WTC11 (cell line): ENCODE measurements at regions not wholly inside any gene's neighbourhood (a gene's known extent, or its start where the extent isn't known, plus 50 kb on each side); places are given as distances from the start of the nearest gene placed in this dataset.
A peak's percentile ranks its signal among the peaks of the same experiment; 100 is the strongest.

Experiments
- ATAC-seq: fragments of 200-7000 bp; cut with Tn5 transposase; 2 replicates; pipeline ENCODE4 v1.10.0; 2021; ENCODE audit warnings: mild to moderate bottlenecking, moderate library complexity
- CTCF ChIA-PET: fragments of 300-600 bp; sonication (Branson Sonifier 250); formaldehyde crosslinking; loops from one replicate; lab custom pipeline; 2021; ENCODE audit warnings: antibody characterized with exemption; lab: Charles Lee
- POLR2A ChIA-PET: fragments of 350-600 bp; sonication (Branson Sonifier 250); formaldehyde crosslinking; loops from one replicate; lab custom pipeline; 2021; ENCODE audit warnings: antibody characterized with exemption; lab: Charles Lee
- DNase-seq: peaks from one replicate; pipeline ENCODE4 v3.0.0; 2021; ENCODE audit warnings: low spot score
- H3K27ac Mint-ChIP-seq: 2 replicates; pipeline ENCODE4 v1.8.0; 2021; ENCODE audit warnings: mixed read lengths
- H3K27me3 Mint-ChIP-seq: 2 replicates; pipeline ENCODE4 v1.8.0; 2021; ENCODE audit warnings: low read depth, mild to moderate bottlenecking, moderate library complexity, mixed read lengths
- H3K36me3 Mint-ChIP-seq: 2 replicates; pipeline ENCODE4 v1.8.0; 2021; ENCODE audit warnings: mixed read lengths
- H3K4me1 Mint-ChIP-seq: 2 replicates; pipeline ENCODE4 v1.8.0; 2022; ENCODE audit warnings: mixed read lengths
- H3K4me3 Mint-ChIP-seq: 2 replicates; pipeline ENCODE4 v1.8.0; 2021; ENCODE audit warnings: mild to moderate bottlenecking, moderate library complexity, mixed read lengths
- H3K9me3 Mint-ChIP-seq: 2 replicates; pipeline ENCODE4 v1.8.0; 2021; ENCODE audit warnings: mixed read lengths
- ATF2 ChIP-seq: sonication (generic); formaldehyde crosslinking; IDR thresholded peaks from 2 replicates; pipeline ENCODE4 v1.8.1; 2022; ENCODE audit warnings: low read depth, missing genetic modification reagents, borderline replicate concordance
- ATF3 ChIP-seq: sonication (generic); formaldehyde crosslinking; conservative IDR thresholded peaks from 2 replicates; pipeline ENCODE4 v1.8.1; 2022; ENCODE audit warnings: mild to moderate bottlenecking, missing genetic modification reagents
- CDX4 ChIP-seq: fragments of 250-450 bp; sonication (Bioruptor Pico); IDR thresholded peaks from 2 replicates; pipeline ENCODE4 v1.9.0; 2021; ENCODE audit warnings: moderate library complexity, mild to moderate bottlenecking, inconsistent platforms, borderline replicate concordance
- CREM ChIP-seq: sonication (generic); formaldehyde crosslinking; IDR thresholded peaks from 2 replicates; pipeline ENCODE4 v1.8.1; 2022; ENCODE audit warnings: mild to moderate bottlenecking, missing genetic modification reagents, moderate library complexity
- E2F4 ChIP-seq: sonication (generic); formaldehyde crosslinking; IDR thresholded peaks from 2 replicates; pipeline ENCODE4 v1.8.1; 2022; ENCODE audit warnings: low read depth, mild to moderate bottlenecking, moderate library complexity, missing genetic modification reagents, borderline replicate concordance
- EMX1 ChIP-seq: fragments of 250-450 bp; sonication (Bioruptor Pico); IDR thresholded peaks from 2 replicates; pipeline ENCODE4 v1.8.0; 2021; ENCODE audit warnings: mild to moderate bottlenecking
- ESRRA ChIP-seq: sonication (generic); formaldehyde crosslinking; IDR thresholded peaks from 2 replicates; pipeline ENCODE4 v1.8.1; 2022; ENCODE audit warnings: mild to moderate bottlenecking, missing genetic modification reagents, borderline replicate concordance
- FOXP1 ChIP-seq: sonication (generic); formaldehyde crosslinking; IDR thresholded peaks from 2 replicates; pipeline ENCODE4 v1.8.0; 2022; ENCODE audit warnings: missing genetic modification reagents, mild to moderate bottlenecking, moderate library complexity, borderline replicate concordance
- GTF2I ChIP-seq: fragments of 250-450 bp; sonication (Bioruptor Pico); conservative IDR thresholded peaks from 2 replicates; pipeline ENCODE4 v1.4.0; 2021; ENCODE audit warnings: mild to moderate bottlenecking
- IRF1 ChIP-seq: sonication (generic); formaldehyde crosslinking; IDR thresholded peaks from 2 replicates; pipeline ENCODE4 v1.8.0; 2023; ENCODE audit warnings: missing genetic modification reagents
- MLX ChIP-seq: sonication (generic); formaldehyde crosslinking; IDR thresholded peaks from 2 replicates; pipeline ENCODE4 v1.8.1; 2023; ENCODE audit warnings: mild to moderate bottlenecking, missing genetic modification reagents, moderate library complexity
- MXD4 ChIP-seq: fragments of 250-450 bp; sonication (Bioruptor Pico); IDR thresholded peaks from 2 replicates; pipeline ENCODE4 v1.8.0; 2021; ENCODE audit warnings: mild to moderate bottlenecking, moderate library complexity, borderline replicate concordance
- MYBL2 ChIP-seq: sonication (generic); formaldehyde crosslinking; IDR thresholded peaks from 2 replicates; pipeline ENCODE4 v1.8.1; 2023; ENCODE audit warnings: mild to moderate bottlenecking, moderate library complexity, missing genetic modification reagents
- NFE2L1 ChIP-seq: sonication (generic); formaldehyde crosslinking; IDR thresholded peaks from 2 replicates; pipeline ENCODE4 v1.8.1; 2023; ENCODE audit warnings: missing genetic modification reagents
- NR2C2 ChIP-seq: sonication (generic); formaldehyde crosslinking; IDR thresholded peaks from 2 replicates; pipeline ENCODE4 v1.8.0; 2022; ENCODE audit warnings: mild to moderate bottlenecking, missing genetic modification reagents
- TEAD1 ChIP-seq: sonication (generic); formaldehyde crosslinking; IDR thresholded peaks from 2 replicates; pipeline ENCODE4 v1.8.0; 2022; ENCODE audit warnings: mild to moderate bottlenecking, missing genetic modification reagents
- ZNF396 ChIP-seq: fragments of 250-450 bp; sonication (Bioruptor Pico); IDR thresholded peaks from 2 replicates; pipeline ENCODE4 v1.8.0; 2021; ENCODE audit warnings: mild to moderate bottlenecking, moderate library complexity, borderline replicate concordance
- ZNF416 ChIP-seq: fragments of 250-450 bp; sonication (Bioruptor Pico); IDR thresholded peaks from 2 replicates; pipeline ENCODE4 v1.9.0; 2021; ENCODE audit warnings: mild to moderate bottlenecking, inconsistent platforms
- ZNF425 ChIP-seq: fragments of 250-450 bp; sonication (Bioruptor Pico); conservative IDR thresholded peaks from 2 replicates; pipeline ENCODE4 v1.9.0; 2021; ENCODE audit warnings: mild to moderate bottlenecking
- ZSCAN18 ChIP-seq: fragments of 250-450 bp; sonication (Bioruptor Pico); IDR thresholded peaks from 2 replicates; pipeline ENCODE4 v2.1.2; 2022; ENCODE audit warnings: mild to moderate bottlenecking, moderate library complexity

GRCh38 chr3:124635169-124635539 lies 95.1 kb upstream of the UMPS start (continued):
- TF ChIP-seq IRF1 (no peak), ATF2 (CRISPR knock-in tag) (no peak), GTF2I (CRISPR knock-in tag) (no peak)

- TF ChIP-seq CDX4 (CRISPR knock-in tag) (no peak), ZSCAN18 (CRISPR knock-in tag) (no peak), ZNF425 (CRISPR knock-in tag) (no peak), ZNF396 (CRISPR knock-in tag) (no peak)
- Mint-ChIP-seq H3K4me3 (no peak overlapping the region), H3K27me3 (no peaks in the 10 kb centered on the region), H3K36me3 (no peaks in the 10 kb centered on the region), H3K27ac (peak overlapping the region; percentile 21; the same call in 1 of the 2 replicates), H3K4me1 (peaks cover 69% of the 10 kb centered on the region), H3K9me3 (no peaks in the 10 kb centered on the region)
- DNase-seq (no peak), ATAC-seq (peak; percentile 38; the same call in 1 of the 2 replicates)
- ChIA-PET POLR2A (no interaction called here), CTCF (interaction anchor here (0.7 to 3.5 kb wide), 10 partner anchors 9 to 168 kb away, joined by 3 to 17 read pairs (median 4); no protein-coding TSS in a partner anchor)
Observed at GRCh38 chr3:124636101-124636862, 94.0 kb upstream of the UMPS start.

- Mint-ChIP-seq H3K27ac (no peak overlapping the region), H3K4me1 (peaks cover 69% of the 10 kb centered on the region), H3K9me3 (no peaks in the 10 kb centered on the region), H3K27me3 (no peaks in the 10 kb centered on the region), H3K4me3 (no peak overlapping the region), H3K36me3 (no peaks in the 10 kb centered on the region)
- peak; percentile 15 for ATAC-seq
- CTCF ChIA-PET = interaction anchor here (0.7 to 3.5 kb wide), 9 partner anchors 9 to 169 kb away, joined by 3 to 17 read pairs (median 5); no protein-coding TSS in a partner anchor
- POLR2A ChIA-PET = no interaction called here
- DNase-seq = no peak
- TF ChIP-seq MYBL2 (no peak), CREM (CRISPR knock-in tag) (no peak), NFE2L1 (no peak), ATF2 (CRISPR knock-in tag) (no peak), MXD4 (CRISPR knock-in tag) (no peak), TEAD1 (no peak), FOXP1 (CRISPR knock-in tag) (no peak), MLX (CRISPR knock-in tag) (no peak), ESRRA (CRISPR knock-in tag) (no peak), CDX4 (CRISPR knock-in tag) (no peak), EMX1 (CRISPR knock-in tag) (no peak), NR2C2 (CRISPR knock-in tag) (no peak), ZNF416 (CRISPR knock-in tag) (no peak), ATF3 (CRISPR knock-in tag) (no peak), E2F4 (CRISPR knock-in tag) (no peak)
Observed at GRCh38 chr3:124636863-124637296, 93.4 kb upstream of the UMPS start.
